ENCODE measurements at regions not wholly inside any gene's neighbourhood (a gene's known extent, or its start where the extent isn't known, plus 50 kb on each side); places are given as distances from the start of the nearest gene placed in this dataset.

GRCh38 chr1:168974611-168975010 is 131.9 kb upstream of the ATP1B1 start:
- Histone ChIP-seq H3K27ac (no peak overlapping the region), H3K36me3 (no peaks in the 10 kb centered on the region), H3K9me3 (no peaks in the 10 kb centered on the region), H3K4me1 (peaks cover 3% of the 10 kb centered on the region), H3K4me3 (no peak overlapping the region), H3K27me3 (no peaks in the 10 kb centered on the region)
- intact Hi-C loops (cut with DNase I), result no loop called here
- DNase-seq, result no peak
- no peak for ATAC-seq
- no peak for TF ChIP-seq CTCF (IDR thresholded peaks at IDR 0.05)

GRCh38 chr1:168976267-168976666 is 130.2 kb upstream of the ATP1B1 start:
- DNase-seq, result no peak
- no peak for ATAC-seq
- H3K36me3 ChIP-seq, result no peaks in the 10 kb centered on the region
- H3K4me3 ChIP-seq, result no peak overlapping the region
- intact Hi-C loops (cut with DNase I), result no loop called here
- no peak overlapping the region for H3K27ac ChIP-seq
- no peaks in the 10 kb centered on the region for H3K9me3 ChIP-seq
- H3K4me1 ChIP-seq, result peaks cover 7% of the 10 kb centered on the region
- no peak for TF ChIP-seq CTCF (IDR thresholded peaks at IDR 0.05)
- no peaks in the 10 kb centered on the region for H3K27me3 ChIP-seq

- no peaks in the 10 kb centered on the region for H3K36me3 ChIP-seq
- H3K4me1 ChIP-seq, result peaks cover 5% of the 10 kb centered on the region
Observed at GRCh38 chr1:168977618-168978017, 128.9 kb upstream of the ATP1B1 start.

GRCh38 chr1:168979276-168979675 is 127.2 kb upstream of the ATP1B1 start:
- peaks cover 5% of the 10 kb centered on the region for H3K4me1 ChIP-seq
- intact Hi-C loops (cut with DNase I), result no loop called here
- ATAC-seq, result peak; percentile 17
- TF ChIP-seq CTCF (IDR thresholded peaks at IDR 0.05), result no peak
- no peaks in the 10 kb centered on the region for H3K9me3 ChIP-seq
- no peak overlapping the region for H3K4me3 ChIP-seq
- no peaks in the 10 kb centered on the region for H3K36me3 ChIP-seq
- no peak for DNase-seq
- no peaks in the 10 kb centered on the region for H3K27me3 ChIP-seq
- H3K27ac ChIP-seq, result no peak overlapping the region

More at GRCh38 chr1:168977618-168978017, 128.9 kb upstream of the ATP1B1 start:
- ATAC-seq (no peak), DNase-seq (no peak)
- Histone ChIP-seq H3K9me3 (no peaks in the 10 kb centered on the region), H3K27ac (no peak overlapping the region), H3K27me3 (no peaks in the 10 kb centered on the region), H3K4me3 (no peak overlapping the region)
- intact Hi-C loops (cut with DNase I), result no loop called here
- TF ChIP-seq CTCF (IDR thresholded peaks at IDR 0.05), result no peak

- H3K9me3 ChIP-seq, result no peaks in the 10 kb centered on the region
- H3K36me3 ChIP-seq, result no peaks in the 10 kb centered on the region
- TF ChIP-seq CTCF (IDR thresholded peaks at IDR 0.05), result no peak
- H3K4me1 ChIP-seq, result peaks cover 5% of the 10 kb centered on the region
- peak; percentile 85 for ATAC-seq
- intact Hi-C loops (cut with DNase I), result no loop called here
- no peak overlapping the region for H3K27ac ChIP-seq
- H3K27me3 ChIP-seq, result no peaks in the 10 kb centered on the region
- no peak overlapping the region for H3K4me3 ChIP-seq
- no peak for DNase-seq
Observed at GRCh38 chr1:168980180-168980579, 126.3 kb upstream of the ATP1B1 start.

GRCh38 chr1:168980656-168981055 is 125.8 kb upstream of the ATP1B1 start:
- no peaks in the 10 kb centered on the region for H3K27me3 ChIP-seq
- H3K4me1 ChIP-seq, result peaks cover 5% of the 10 kb centered on the region
- H3K36me3 ChIP-seq, result no peaks in the 10 kb centered on the region
- ATAC-seq (no peak), DNase-seq (no peak)
- H3K4me3 ChIP-seq, result no peak overlapping the region
- no peak for TF ChIP-seq CTCF (IDR thresholded peaks at IDR 0.05)
- no peak overlapping the region for H3K27ac ChIP-seq
- intact Hi-C loops (cut with DNase I), result no loop called here
- no peaks in the 10 kb centered on the region for H3K9me3 ChIP-seq
